SU-DHL-6 (cell line): ENCODE measurements at regions not wholly inside any gene's neighbourhood (a gene's known extent, or its start where the extent isn't known, plus 50 kb on each side); places are given as distances from the start of the nearest gene placed in this dataset.

ENCODE experiments used
- H2AFZ ChIP-seq: fragments of 200-600 bp; sonication (generic); 2 replicates; pipeline ENCODE4 v1.6.1; 2014; ENCODE audit warnings: low read depth, mild to moderate bottlenecking, moderate library complexity, mixed read lengths, antibody characterized with exemption, low read length; ENCODE audit not compliant: severe bottlenecking
- H3F3A ChIP-seq: fragments of 200-600 bp; shearing (Covaris generic); 2 replicates; pipeline ENCODE4 v1.6.0; 2016; ENCODE audit warnings: antibody characterized with exemption, mild to moderate bottlenecking; ENCODE audit not compliant: insufficient read depth
- H3K27ac ChIP-seq: fragments of 200-600 bp; sonication (generic); 2 replicates; pipeline ENCODE4 v1.5.1; 2016; ENCODE audit warnings: low read depth, mild to moderate bottlenecking, low read length, moderate library complexity, mixed read lengths
- H3K27me3 ChIP-seq: fragments of 200-600 bp; sonication (generic), shearing (Covaris generic); 2 replicates; pipeline ENCODE4 v1.6.0; 2014; ENCODE audit warnings: mild to moderate bottlenecking, low read length
- H3K36me3 ChIP-seq: fragments of 200-600 bp; sonication (generic); 2 replicates; pipeline ENCODE4 v1.6.1; 2014; ENCODE audit warnings: mild to moderate bottlenecking, low read length, mixed read lengths
- H3K4me2 ChIP-seq: fragments of 300-600, 200-600 bp; shearing (Covaris generic), sonication (generic); 2 replicates; pipeline ENCODE4 v1.6.0; 2014; ENCODE audit warnings: low read length, low read depth, mild to moderate bottlenecking; ENCODE audit not compliant: poor library complexity, severe bottlenecking
- H3K4me3 ChIP-seq: fragments of 200-600 bp; sonication (generic); 2 replicates; pipeline ENCODE4 v1.5.1; 2014; ENCODE audit warnings: antibody characterized with exemption, low read length, mild to moderate bottlenecking, mixed read lengths; ENCODE audit not compliant: insufficient read depth, poor library complexity, severe bottlenecking
- H3K79me2 ChIP-seq: fragments of 200-600 bp; sonication (generic); 2 replicates; pipeline ENCODE4 v1.6.1; 2014; ENCODE audit warnings: mild to moderate bottlenecking, low read length, moderate library complexity; ENCODE audit not compliant: insufficient read depth
- H3K9ac ChIP-seq: fragments of 200-600 bp; sonication (generic); 2 replicates; pipeline ENCODE4 v1.7.0; 2014; ENCODE audit warnings: mild to moderate bottlenecking, low read length
- H3K9me2 ChIP-seq: fragments of 200-600 bp; sonication (generic); replicated peaks from 2 replicates; pipeline ENCODE4 v1.6.1; 2014; ENCODE audit warnings: low read length; ENCODE audit not compliant: insufficient read depth
- H3K9me3 ChIP-seq: fragments of 200-600 bp; sonication (generic); 2 replicates; pipeline ENCODE4 v1.6.1; 2014; ENCODE audit warnings: low read length, mixed read lengths; ENCODE audit not compliant: insufficient read depth
- H4K20me1 ChIP-seq: fragments of 200-600 bp; sonication (generic); 2 replicates; pipeline ENCODE4 v1.6.1; 2014; ENCODE audit warnings: low read depth, mild to moderate bottlenecking, antibody characterized with exemption, low read length, moderate library complexity, mixed read lengths
- EZH2phosphoT487 ChIP-seq: fragments of 200-600 bp; sonication (generic), shearing (Covaris generic); conservative IDR thresholded peaks from 2 replicates; pipeline ENCODE4 v1.6.1; 2018; ENCODE audit warnings: mild to moderate bottlenecking, antibody characterized with exemption, low read length, moderate library complexity, mixed read lengths
- TF ChIP-seq, protein P1 (sequence below): fragments of 200-600 bp; sonication (generic); IDR thresholded peaks from one replicate; pipeline ENCODE4 v1.5.1; 2017; ENCODE audit warnings: antibody characterized with exemption, mild to moderate bottlenecking, low read length, moderate library complexity; ENCODE audit not compliant: insufficient read depth, poor library complexity, severe bottlenecking

DNA sequence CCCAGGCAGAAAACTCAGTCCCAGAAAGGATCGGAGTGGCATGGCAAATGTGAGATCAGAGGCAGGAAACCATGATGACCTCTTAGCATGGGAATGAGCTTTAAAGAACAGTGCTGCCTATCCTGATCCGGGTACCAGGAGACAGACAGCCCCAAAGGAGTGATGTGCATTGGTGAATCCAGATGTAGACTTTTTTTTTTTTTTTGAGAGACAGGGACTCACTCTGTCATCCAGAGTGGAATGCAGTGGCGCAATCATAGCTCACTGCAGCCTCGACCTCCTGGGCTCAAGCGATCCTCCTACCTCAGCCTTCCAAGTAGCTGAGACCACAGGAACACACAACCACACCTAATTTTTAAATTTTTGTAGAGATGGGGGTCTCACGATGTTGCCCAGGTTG, 122.7 kb downstream of the VAPA start:
- no peak overlapping the region for H3K4me3 ChIP-seq

DNA sequence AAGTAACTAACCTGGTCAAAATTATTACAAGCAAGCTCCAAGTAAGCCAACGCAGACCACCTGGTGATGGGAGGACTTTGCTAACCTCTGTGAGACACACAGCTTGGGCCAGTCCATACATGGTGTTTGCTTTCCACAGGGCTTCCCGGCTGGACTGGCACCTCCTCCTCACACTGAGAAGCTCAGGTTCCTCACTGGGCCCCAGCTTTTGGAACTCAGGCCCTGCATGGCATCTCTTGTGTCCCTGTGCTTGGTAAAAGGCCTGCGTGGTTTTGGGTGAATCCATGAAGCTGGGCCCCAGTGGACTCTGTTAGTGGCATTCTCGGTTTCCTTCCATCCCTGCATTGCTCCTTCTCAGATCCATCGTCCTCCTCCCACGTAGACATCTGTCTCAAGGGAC, 123.4 kb downstream of the VAPA start:
- Histone ChIP-seq H3K4me3 (no peak overlapping the region), H3K9me3 (no peaks in the 10 kb centered on the region), H3K79me2 (no peaks in the 10 kb centered on the region), H3K36me3 (no peaks in the 10 kb centered on the region), H3F3A (no peaks in the 10 kb centered on the region), H2AFZ (no peak overlapping the region), H3K4me2 (no peak overlapping the region), H3K9ac (no peak overlapping the region), H3K27ac (no peak overlapping the region), H3K27me3 (no peaks in the 10 kb centered on the region), H4K20me1 (no peaks in the 10 kb centered on the region), H3K9me2 (no peaks in the 10 kb centered on the region)
- no peak for TF ChIP-seq EZH2phosphoT487
- TF ChIP-seq, protein P1, sequence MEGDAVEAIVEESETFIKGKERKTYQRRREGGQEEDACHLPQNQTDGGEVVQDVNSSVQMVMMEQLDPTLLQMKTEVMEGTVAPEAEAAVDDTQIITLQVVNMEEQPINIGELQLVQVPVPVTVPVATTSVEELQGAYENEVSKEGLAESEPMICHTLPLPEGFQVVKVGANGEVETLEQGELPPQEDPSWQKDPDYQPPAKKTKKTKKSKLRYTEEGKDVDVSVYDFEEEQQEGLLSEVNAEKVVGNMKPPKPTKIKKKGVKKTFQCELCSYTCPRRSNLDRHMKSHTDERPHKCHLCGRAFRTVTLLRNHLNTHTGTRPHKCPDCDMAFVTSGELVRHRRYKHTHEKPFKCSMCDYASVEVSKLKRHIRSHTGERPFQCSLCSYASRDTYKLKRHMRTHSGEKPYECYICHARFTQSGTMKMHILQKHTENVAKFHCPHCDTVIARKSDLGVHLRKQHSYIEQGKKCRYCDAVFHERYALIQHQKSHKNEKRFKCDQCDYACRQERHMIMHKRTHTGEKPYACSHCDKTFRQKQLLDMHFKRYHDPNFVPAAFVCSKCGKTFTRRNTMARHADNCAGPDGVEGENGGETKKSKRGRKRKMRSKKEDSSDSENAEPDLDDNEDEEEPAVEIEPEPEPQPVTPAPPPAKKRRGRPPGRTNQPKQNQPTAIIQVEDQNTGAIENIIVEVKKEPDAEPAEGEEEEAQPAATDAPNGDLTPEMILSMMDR: no peak

More for the DNA sequence above, 122.7 kb downstream of the VAPA start:
- no peaks in the 10 kb centered on the region for H3K36me3 ChIP-seq
- TF ChIP-seq EZH2phosphoT487: no peak
- TF ChIP-seq, protein P1: no peak
- no peaks in the 10 kb centered on the region for H4K20me1 ChIP-seq
- H3K27ac ChIP-seq: no peak overlapping the region
- no peaks in the 10 kb centered on the region for H3F3A ChIP-seq
- no peaks in the 10 kb centered on the region for H3K27me3 ChIP-seq
- no peaks in the 10 kb centered on the region for H3K79me2 ChIP-seq
- no peak overlapping the region for H3K4me2 ChIP-seq
- no peak overlapping the region for H3K9ac ChIP-seq
- no peaks in the 10 kb centered on the region for H3K9me2 ChIP-seq
- H2AFZ ChIP-seq: no peak overlapping the region
- H3K9me3 ChIP-seq: no peaks in the 10 kb centered on the region

DNA sequence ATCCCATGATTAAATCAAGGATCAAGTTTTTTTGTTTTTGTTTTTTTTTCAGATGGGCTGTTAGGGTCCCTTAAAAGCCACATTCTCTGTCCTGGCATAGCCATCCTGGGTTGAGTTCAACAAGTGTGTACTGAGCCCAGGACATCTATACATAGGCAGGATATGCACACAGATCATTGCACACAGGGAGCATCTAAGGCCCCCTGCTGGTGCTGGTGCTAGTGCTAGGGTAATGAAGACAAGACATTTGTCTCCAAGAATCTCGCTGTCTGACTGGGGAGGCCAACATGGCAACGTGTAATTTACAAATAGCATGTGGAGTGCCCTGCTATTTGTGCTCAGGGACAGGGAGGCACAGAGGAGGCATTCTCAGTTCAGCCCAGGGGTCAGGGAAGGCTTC, 124.5 kb downstream of the VAPA start:
- H3K27me3 ChIP-seq: no peaks in the 10 kb centered on the region
- no peak overlapping the region for H3K4me3 ChIP-seq
- no peaks in the 10 kb centered on the region for H3K9me2 ChIP-seq
- no peaks in the 10 kb centered on the region for H4K20me1 ChIP-seq
- no peak overlapping the region for H3K4me2 ChIP-seq
- no peaks in the 10 kb centered on the region for H3F3A ChIP-seq
- H3K27ac ChIP-seq: no peak overlapping the region
- TF ChIP-seq, protein P1: no peak
- TF ChIP-seq EZH2phosphoT487: no peak
- H2AFZ ChIP-seq: no peak overlapping the region
- peaks cover 4% of the 10 kb centered on the region; the same call in 1 of the 2 replicates for H3K9me3 ChIP-seq
- no peaks in the 10 kb centered on the region for H3K36me3 ChIP-seq
- no peaks in the 10 kb centered on the region for H3K79me2 ChIP-seq
- no peak overlapping the region for H3K9ac ChIP-seq
